ENCODE measurements at regions not wholly inside any gene's neighbourhood (a gene's known extent, or its start where the extent isn't known, plus 50 kb on each side); places are given as distances from the start of the nearest gene placed in this dataset.
"Not testable (repeated sequence)": the region's sequence is repeated elsewhere in the genome, so short reads cannot be mapped to it uniquely, and the experiment has no call there.

DNA sequence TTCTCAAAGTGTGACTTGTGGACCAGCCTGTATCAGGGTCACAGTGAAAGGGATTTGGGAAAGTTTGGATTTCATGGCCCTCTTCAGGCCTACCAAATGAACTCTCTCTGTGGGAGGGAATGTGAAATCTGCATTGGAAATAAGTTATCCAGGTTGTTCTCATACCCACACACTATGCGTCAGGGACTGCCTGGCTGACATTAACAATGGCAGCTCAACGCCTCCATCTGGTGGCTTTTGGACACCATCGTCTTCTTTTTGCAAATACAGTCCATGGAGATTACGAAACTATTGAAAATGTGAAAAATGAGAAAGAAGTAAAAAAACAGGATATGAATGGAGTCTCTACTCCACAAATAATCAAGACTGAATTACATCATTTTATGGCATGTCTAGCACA is 61.1 kb downstream of the PNMA6F start:
- not testable (repeated sequence) for TF ChIP-seq CTCF (IDR thresholded peaks at IDR 0.05; ENCODE audit: extremely low read depth in 1 of 2, insufficient read depth in 1 of 2, low read depth in 1 of 2, low read length in 2 of 2); POLR2A (IDR thresholded peaks at IDR 0.05; ENCODE audit: low read depth, low read length); POLR2AphosphoS5 (IDR thresholded peaks at IDR 0.05; ENCODE audit: insufficient read depth, low read depth, low read length); MYC (IDR thresholded peaks at IDR 0.05; ENCODE audit: low read depth, low read length); MAX (IDR thresholded peaks at IDR 0.05; ENCODE audit: insufficient read depth, insufficient read length); EZH2 (IDR thresholded peaks at IDR 0.05; ENCODE audit: borderline replicate concordance, low read depth, low read length, severe bottlenecking); FOS (IDR thresholded peaks at IDR 0.05; ENCODE audit: borderline replicate concordance, insufficient read depth, low read length); GATA2 (IDR thresholded peaks at IDR 0.05; ENCODE audit: insufficient read depth, insufficient read length, low read depth, low read length)
